ENCODE measurements at regions not wholly inside any gene's neighbourhood (a gene's known extent, or its start where the extent isn't known, plus 50 kb on each side); places are given as distances from the start of the nearest gene placed in this dataset.
A peak's percentile ranks its signal among the peaks of the same experiment; 100 is the strongest.

DNA sequence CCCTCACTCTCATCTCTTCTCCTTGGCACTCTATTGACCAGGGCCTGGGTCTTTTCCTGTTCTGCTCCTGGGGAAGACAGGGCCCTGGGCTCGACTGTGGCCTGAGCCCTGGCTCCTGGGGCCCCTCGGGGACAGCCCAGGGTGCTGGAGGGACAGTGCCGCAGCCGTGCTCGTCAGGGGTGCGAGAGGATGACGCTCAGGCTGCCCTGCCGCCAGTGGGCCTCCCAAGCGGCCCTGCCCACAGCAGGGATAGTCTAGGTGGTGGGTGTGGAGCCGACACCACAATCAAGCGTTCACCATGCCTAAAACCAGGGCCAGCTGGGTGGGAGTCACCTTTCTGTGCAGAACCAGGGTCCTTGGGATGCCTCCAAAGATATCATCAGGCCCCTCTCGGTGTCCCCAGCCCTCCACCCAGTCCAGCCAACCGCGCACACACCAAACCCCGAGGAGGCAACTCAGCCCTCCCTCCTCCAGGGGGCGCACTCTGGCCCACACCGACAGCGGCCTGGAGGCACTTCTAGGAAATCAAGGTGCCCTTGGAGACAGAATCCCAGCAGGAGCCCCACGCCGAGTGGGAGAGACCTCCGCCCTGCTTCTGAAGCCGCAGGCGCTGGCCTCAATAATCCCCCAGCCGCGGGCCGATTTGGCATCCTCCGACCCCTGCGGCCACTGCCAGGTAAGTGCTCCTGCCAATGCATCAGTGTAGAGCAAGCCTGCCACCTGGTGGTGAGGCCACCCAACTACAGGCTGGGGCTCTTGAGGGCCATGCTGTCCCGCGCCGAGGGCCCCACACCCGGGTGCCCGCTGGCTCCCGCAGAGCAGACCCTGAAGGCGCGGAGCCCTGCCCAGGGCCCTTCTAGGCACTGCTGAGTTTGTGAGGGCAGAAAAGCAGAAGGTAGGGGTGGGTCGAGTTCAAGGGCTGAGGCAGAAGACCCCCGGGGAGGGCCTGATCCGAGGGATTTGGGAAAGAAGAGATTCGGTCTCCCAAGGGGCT lies 496.4 kb downstream of the BUD13 start:
- Mint-ChIP-seq H3K27ac (no peak overlapping the region), H3K27me3 (peaks cover 2% of the 10 kb centered on the region), H3K4me3 (peak overlapping the region in 1 of 4 donors; percentile 67), H3K9me3 (peaks cover 0 to 5% (median 0%) of the 10 kb centered on the region in 3 donors), H3K36me3 (no peaks in the 10 kb centered on the region), H3K4me1 (peaks cover 0 to 2% (median 0%) of the 10 kb centered on the region in 3 donors)

DNA sequence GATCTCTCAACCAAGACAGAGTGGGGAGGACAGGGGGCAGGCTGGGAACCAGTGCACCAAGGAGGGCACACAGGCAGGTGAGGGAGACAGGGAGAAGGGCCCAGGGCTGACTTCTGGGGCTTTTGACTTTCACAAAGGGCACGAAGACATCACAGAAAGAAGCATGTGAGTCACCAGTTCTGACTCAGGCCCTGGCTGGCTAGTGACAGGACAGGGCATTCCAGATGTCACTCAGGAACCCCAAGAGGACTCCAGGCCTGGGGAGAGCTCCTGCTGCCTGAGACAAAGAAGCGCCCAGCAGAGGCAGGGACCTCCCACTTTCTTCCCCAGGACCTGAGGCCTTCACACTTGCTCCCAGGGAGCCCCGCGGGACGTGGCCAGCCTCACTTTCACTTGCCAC lies 497.2 kb downstream of the BUD13 start:
- Mint-ChIP-seq H3K36me3 (no peaks in the 10 kb centered on the region), H3K27me3 (peaks cover 2% of the 10 kb centered on the region), H3K4me1 (peaks cover 0 to 2% (median 0%) of the 10 kb centered on the region in 3 donors), H3K4me3 (no peak overlapping the region), H3K9me3 (peaks cover 0 to 5% (median 0%) of the 10 kb centered on the region in 3 donors), H3K27ac (no peak overlapping the region)

DNA sequence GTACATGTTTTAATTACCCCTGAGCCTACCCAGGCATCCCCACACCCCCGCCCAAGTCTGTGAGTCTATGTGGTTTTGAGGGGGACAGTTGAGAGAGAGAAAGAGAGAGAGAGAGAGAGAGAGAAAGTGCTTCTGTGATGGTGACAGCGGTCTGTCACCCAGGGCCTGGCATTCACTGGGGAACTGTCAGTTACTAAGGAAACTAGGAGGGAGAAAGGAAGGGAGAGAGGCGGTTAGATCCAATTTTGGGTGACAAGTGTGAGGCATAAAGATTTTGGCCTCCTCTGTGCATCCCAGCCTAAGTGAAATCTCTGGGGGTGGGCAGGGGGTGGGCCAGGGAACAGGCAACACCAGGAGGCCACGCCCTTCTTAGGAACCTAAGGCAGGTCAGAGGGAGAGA lies 498.3 kb downstream of the BUD13 start:
- H3K27me3 Mint-ChIP-seq: peaks cover 2% of the 10 kb centered on the region
- H3K4me3 Mint-ChIP-seq: no peak overlapping the region
- H3K4me1 Mint-ChIP-seq: peaks cover 0 to 2% (median 0%) of the 10 kb centered on the region in 3 donors

DNA sequence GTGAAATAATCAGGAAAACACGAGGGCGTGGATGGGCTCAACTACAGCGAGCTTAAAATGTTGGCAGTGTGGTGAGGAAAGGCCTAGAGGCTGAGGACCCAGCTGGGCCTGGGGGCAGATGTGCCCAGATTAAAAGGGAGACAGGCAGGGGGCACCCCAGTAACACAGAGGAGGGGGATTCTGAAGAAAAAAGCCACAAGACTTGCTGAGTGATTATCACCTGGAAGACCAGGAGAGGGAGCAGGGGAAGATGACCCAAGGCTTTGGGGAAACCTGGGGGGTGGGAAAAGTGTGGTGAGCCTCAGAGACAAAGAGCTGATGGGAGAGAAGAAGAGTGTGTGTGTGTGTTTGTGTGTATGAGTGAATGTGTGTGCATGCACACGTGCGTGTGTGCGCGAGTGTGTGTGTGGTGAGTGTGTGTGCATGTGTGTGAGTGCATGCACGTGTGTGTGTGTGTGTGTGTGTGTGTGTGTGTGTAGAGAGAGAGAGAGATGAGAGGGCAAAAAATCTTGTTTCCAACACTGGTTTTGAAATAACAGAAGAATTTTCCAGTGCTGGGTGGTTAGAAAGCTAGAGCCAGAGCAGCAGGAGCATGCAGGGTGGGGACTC lies 500.5 kb downstream of the BUD13 start:
- Mint-ChIP-seq H3K9me3 (peaks cover 0 to 5% (median 0%) of the 10 kb centered on the region in 3 donors), H3K27me3 (peaks cover 2% of the 10 kb centered on the region), H3K4me1 (peaks cover 0 to 2% (median 0%) of the 10 kb centered on the region in 3 donors), H3K27ac (no peak overlapping the region), H3K4me3 (no peak overlapping the region), H3K36me3 (no peaks in the 10 kb centered on the region)

More for the DNA sequence above, 498.3 kb downstream of the BUD13 start:
- Mint-ChIP-seq H3K36me3 (no peaks in the 10 kb centered on the region), H3K27ac (no peak overlapping the region), H3K9me3 (peaks cover 0 to 5% (median 0%) of the 10 kb centered on the region in 3 donors)

DNA sequence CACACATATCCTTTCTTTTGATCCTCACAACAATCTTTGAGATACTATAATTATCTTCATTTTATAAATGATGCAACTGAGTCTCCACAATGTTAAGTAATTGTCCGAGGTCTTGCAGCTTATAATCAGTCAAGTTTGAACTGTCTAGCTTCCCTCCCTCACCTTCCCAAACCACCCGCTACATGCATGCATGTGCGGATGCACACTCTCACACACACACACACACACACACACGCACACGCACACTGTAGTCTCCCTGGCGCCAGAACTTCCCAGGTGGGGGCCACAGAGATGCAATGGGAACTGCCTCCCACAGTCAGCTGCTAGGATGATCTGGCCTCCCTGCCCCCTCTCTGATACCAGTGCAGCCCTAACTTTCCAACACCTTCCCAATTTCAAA lies 501.3 kb downstream of the BUD13 start:
- H3K9me3 Mint-ChIP-seq: peaks cover 0 to 5% (median 0%) of the 10 kb centered on the region in 3 donors
- H3K36me3 Mint-ChIP-seq: no peaks in the 10 kb centered on the region
- H3K27me3 Mint-ChIP-seq: peaks cover 2% of the 10 kb centered on the region

DNA sequence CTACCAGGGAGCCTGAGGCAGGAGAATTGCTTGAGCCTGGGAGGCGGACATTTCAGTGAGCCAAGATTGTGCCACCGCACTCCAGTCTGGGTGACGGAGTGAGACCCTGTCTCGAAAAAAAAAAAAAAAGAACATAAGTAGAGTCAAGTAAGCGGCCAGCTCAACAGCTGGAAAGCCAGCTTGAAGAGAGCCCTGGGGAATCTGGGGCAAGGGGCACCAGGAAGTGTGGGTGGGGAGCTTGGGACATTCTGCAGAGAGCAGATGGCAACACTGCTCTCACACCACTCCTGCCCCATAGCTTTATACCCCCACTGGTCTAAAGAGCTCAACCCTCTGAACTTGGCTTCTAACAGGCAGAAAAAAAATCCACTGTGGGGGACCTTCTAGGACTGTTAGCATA lies 505.6 kb downstream of the BUD13 start:
- H3K4me3 Mint-ChIP-seq: no peak overlapping the region
- H3K27ac Mint-ChIP-seq: no peak overlapping the region
- H3K9me3 Mint-ChIP-seq: peaks cover 0 to 5% (median 0%) of the 10 kb centered on the region in 3 donors
- no peaks in the 10 kb centered on the region for H3K36me3 Mint-ChIP-seq
- no peaks in the 10 kb centered on the region for H3K4me1 Mint-ChIP-seq
- peaks cover 17% of the 10 kb centered on the region for H3K27me3 Mint-ChIP-seq

More for the DNA sequence above, 501.3 kb downstream of the BUD13 start:
- no peak overlapping the region for H3K27ac Mint-ChIP-seq
- peaks cover 0 to 2% (median 0%) of the 10 kb centered on the region in 3 donors for H3K4me1 Mint-ChIP-seq
- H3K4me3 Mint-ChIP-seq: no peak overlapping the region

DNA sequence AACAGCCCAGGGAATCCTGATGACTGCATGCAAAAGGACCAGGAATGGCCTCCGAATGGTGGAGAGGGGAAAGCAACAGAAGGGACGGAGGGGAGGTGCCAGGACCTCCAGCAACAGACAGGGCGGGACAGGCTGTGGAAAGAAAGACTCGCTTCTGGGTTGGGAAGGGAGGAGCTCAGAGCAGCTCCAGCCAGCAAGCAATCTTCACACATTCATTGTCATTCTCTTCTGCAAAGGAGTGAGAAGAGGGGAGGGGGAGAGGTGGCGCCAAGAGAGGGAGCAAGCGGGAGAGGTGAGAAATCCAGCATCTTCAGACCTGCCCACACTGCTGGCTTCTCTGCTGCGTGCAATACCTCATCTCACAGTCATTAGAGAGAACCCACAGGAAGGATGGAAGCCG lies 509.0 kb downstream of the BUD13 start:
- Mint-ChIP-seq H3K36me3 (no peaks in the 10 kb centered on the region), H3K4me3 (no peak overlapping the region), H3K9me3 (peaks cover 0 to 5% (median 3%) of the 10 kb centered on the region in 3 donors), H3K4me1 (peaks cover 0 to 4% (median 0%) of the 10 kb centered on the region in 3 donors), H3K27me3 (peaks cover 31% of the 10 kb centered on the region), H3K27ac (no peak overlapping the region)

DNA sequence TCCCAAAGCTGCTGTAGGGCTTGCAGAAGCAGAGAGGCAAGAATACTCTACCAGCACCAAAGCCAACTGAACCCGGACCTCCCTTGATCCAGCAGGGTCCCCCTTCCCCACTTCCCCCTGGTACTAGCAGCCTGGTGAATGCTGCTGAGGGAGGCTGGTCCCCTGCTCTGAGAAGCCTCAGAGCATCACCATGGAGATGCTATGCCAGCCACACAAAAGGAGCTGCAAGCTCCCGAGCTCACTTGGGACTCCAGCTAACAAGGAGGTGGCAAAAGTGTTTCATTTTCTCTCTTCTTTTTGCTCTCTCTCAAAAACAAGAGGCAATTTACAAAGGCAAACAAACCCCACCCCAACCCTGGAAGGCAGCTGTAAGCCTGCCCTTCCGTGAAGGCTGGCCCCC lies 509.8 kb downstream of the BUD13 start:
- peaks cover 31% of the 10 kb centered on the region for H3K27me3 Mint-ChIP-seq
- H3K9me3 Mint-ChIP-seq: peaks cover 0 to 5% (median 3%) of the 10 kb centered on the region in 3 donors
- H3K4me3 Mint-ChIP-seq: no peak overlapping the region
- peaks cover 0 to 4% (median 0%) of the 10 kb centered on the region in 3 donors for H3K4me1 Mint-ChIP-seq
- H3K27ac Mint-ChIP-seq: no peak overlapping the region
- H3K36me3 Mint-ChIP-seq: no peaks in the 10 kb centered on the region

DNA sequence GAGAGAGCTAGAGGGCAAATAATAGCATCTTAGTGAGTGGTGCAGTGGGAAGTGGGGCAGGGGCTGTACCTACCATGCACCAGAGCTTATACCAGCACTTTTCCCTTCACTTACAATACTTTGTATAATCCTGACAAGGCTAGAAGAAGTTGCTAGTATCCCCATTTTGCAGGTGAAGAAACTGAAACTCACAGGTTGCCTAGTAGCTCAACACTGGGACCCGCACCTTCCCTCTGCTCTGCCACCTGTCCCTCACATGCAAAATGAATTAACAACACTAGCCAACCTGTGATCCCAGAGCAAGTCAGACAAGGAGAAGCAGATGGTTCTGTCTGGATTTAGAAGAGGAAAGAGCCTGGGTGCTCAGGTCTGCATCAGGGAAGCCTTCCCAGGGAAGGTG lies 510.4 kb downstream of the BUD13 start:
- Mint-ChIP-seq H3K4me1 (peaks cover 0 to 4% (median 0%) of the 10 kb centered on the region in 3 donors), H3K27me3 (peaks cover 31% of the 10 kb centered on the region), H3K4me3 (no peak overlapping the region), H3K27ac (no peak overlapping the region), H3K36me3 (no peaks in the 10 kb centered on the region), H3K9me3 (peaks cover 0 to 5% (median 3%) of the 10 kb centered on the region in 3 donors)

DNA sequence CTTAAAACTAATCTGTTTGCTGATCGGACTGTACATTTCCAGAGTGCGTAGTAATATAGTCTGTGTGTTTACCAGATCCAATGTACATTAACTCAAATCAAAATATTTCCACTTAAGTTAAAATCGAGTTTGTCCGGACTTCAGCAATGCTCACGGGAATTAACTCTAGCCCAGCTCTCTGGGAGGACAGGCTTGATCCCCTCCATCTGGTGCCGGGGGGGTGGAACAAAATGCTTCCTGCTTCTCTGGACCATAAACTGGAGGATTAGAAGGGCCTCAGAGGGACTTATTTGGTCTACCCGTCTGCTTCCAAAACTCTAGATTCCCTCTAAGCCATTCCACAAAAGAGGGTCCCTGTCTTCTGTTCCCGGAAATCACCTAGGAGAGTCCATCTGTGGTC lies 511.2 kb downstream of the BUD13 start:
- Mint-ChIP-seq H3K9me3 (peaks cover 0 to 5% (median 3%) of the 10 kb centered on the region in 3 donors), H3K27me3 (peaks cover 31% of the 10 kb centered on the region), H3K36me3 (no peaks in the 10 kb centered on the region), H3K4me3 (no peak overlapping the region), H3K27ac (no peak overlapping the region), H3K4me1 (peaks cover 0 to 4% (median 1%) of the 10 kb centered on the region in 3 donors)

DNA sequence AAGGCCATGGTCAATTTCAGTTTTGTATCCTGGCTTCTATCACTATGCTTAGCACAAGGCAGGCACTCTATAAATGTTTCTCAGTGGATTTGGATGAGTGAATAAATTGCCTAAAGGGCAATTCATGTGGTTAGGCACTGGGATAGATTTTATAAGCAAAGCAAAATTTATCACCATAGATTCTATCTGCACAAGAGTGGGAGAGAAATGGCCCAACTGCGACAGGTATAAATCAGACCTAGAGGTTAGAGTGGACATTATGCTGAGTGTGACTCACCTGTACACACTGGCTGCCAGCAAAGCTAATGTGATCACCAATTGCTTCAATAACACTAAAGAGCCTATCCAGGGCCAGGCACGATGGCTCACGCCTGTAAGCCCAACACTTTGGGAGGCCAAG lies 514.0 kb downstream of the BUD13 start:
- H3K27ac Mint-ChIP-seq: no peak overlapping the region
- no peaks in the 10 kb centered on the region for H3K36me3 Mint-ChIP-seq
- H3K9me3 Mint-ChIP-seq: peaks cover 0 to 3% (median 3%) of the 10 kb centered on the region in 3 donors

DNA sequence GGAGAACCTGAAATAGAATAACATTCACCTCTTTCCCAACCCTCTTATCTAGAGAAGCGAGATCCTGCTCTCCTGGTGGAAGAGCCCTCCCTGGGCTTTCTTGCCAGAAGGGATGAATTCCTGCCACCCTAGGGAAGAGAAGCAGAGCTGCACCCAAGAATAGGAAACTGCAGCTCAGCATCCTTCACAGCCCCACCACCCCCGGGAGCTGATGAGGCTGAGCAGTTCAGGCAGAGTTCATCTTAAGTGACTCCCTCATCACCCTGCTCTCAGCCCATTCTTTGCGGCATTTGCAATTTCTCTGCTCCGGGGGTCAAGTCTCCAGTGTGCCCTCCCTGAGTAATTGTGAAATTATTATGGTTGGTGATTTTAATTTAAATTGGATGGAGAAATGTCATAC lies 514.9 kb downstream of the BUD13 start:
- H3K4me3 Mint-ChIP-seq: no peak overlapping the region
- H3K4me1 Mint-ChIP-seq: peaks cover 0 to 4% (median 1%) of the 10 kb centered on the region in 3 donors
- peaks cover 24% of the 10 kb centered on the region for H3K27me3 Mint-ChIP-seq
- no peaks in the 10 kb centered on the region for H3K36me3 Mint-ChIP-seq
- H3K9me3 Mint-ChIP-seq: peaks cover 0 to 3% (median 0%) of the 10 kb centered on the region in 3 donors
- H3K27ac Mint-ChIP-seq: no peak overlapping the region

More for the DNA sequence above, 514.0 kb downstream of the BUD13 start:
- peaks cover 0 to 4% (median 1%) of the 10 kb centered on the region in 3 donors for H3K4me1 Mint-ChIP-seq
- peak overlapping the region in 1 of 4 donors; percentile 1 for H3K4me3 Mint-ChIP-seq
- H3K27me3 Mint-ChIP-seq: peaks cover 28% of the 10 kb centered on the region

DNA sequence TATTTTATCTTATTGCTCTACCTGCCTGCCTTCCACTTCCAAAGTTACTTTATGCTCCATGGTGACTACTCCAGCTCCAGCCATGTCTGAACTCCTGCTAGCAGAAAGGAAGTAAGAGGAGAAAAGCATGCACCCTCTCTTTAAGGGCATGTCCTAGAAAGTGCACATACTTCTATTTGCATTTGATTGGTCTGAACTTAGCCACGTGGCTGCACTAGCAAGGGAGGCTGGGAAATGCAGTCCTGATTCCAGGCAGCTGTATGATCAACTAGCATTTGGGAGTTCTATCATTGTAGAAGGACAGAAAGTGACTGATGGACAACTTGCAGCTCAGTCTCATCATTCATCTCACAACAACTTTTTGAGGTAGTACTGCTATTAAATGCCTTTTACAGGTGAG lies 515.7 kb downstream of the BUD13 start:
- Mint-ChIP-seq H3K27ac (no peak overlapping the region), H3K4me3 (no peak overlapping the region), H3K9me3 (peaks cover 0 to 3% (median 3%) of the 10 kb centered on the region in 3 donors), H3K4me1 (peaks cover 0 to 4% (median 1%) of the 10 kb centered on the region in 3 donors), H3K27me3 (peaks cover 20% of the 10 kb centered on the region), H3K36me3 (no peaks in the 10 kb centered on the region)

DNA sequence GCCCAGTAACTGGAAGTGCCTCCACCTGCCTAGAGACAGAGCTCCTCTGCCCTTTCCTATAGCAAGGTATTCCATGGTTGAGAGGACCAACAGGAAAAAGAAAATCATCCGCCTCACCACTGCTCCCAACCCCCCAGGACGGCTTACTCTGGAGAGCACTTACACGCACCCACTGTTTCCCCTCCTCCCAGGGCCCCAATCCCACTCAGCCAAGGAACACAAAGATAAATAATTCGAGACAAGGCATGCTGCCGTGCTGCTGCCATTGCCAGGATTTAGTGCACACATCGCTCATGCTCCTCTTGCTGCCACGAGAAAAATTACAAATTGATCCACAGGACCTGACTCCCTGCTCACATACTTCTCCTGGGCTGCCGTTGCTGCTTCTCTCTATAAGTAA lies 516.6 kb downstream of the BUD13 start:
- Mint-ChIP-seq H3K27ac (no peak overlapping the region), H3K9me3 (peaks cover 0 to 3% (median 0%) of the 10 kb centered on the region in 3 donors), H3K27me3 (peaks cover 14% of the 10 kb centered on the region), H3K36me3 (no peaks in the 10 kb centered on the region), H3K4me1 (peaks cover 0 to 4% (median 1%) of the 10 kb centered on the region in 3 donors), H3K4me3 (no peak overlapping the region)

DNA sequence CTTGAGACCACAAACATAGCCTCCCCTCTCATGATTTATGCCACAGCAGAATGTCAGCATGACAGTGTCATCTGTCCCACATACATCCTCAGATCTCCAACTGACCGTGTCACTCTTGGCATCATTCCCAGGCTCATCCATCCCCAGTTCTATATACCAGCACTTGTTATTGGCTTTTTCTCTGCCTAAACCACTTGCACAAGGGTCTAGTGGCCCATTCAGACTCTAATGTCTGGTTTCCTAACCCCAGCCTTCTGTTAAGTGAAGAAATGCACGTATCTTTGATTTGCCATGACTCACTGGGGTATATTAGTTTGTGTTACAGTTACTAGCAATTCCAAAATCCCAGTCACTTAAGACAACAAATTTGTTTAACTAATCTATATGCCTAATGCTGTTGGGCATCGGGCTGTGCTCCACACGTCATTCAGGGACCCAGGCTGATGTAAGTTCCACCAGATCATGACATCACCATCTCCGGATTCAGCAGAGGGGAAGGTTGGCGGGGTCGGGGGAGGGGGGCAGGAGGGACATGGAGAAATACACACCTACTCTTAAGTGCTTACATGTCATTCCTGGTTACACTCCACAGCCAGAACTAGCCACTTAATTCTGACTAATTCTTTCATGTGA lies 517.4 kb downstream of the BUD13 start:
- H3K27ac Mint-ChIP-seq: no peak overlapping the region
- peaks cover 0 to 1% (median 0%) of the 10 kb centered on the region in 3 donors for H3K4me1 Mint-ChIP-seq
- peaks cover 0 to 8% (median 0%) of the 10 kb centered on the region in 3 donors for H3K9me3 Mint-ChIP-seq
- no peak overlapping the region for H3K4me3 Mint-ChIP-seq
- H3K27me3 Mint-ChIP-seq: peaks cover 12% of the 10 kb centered on the region
- H3K36me3 Mint-ChIP-seq: no peaks in the 10 kb centered on the region

All from IgD-negative memory B cell (primary cell).